ENCODE measurements at regions not wholly inside any gene's neighbourhood (a gene's known extent, or its start where the extent isn't known, plus 50 kb on each side); places are given as distances from the start of the nearest gene placed in this dataset.

DNA sequence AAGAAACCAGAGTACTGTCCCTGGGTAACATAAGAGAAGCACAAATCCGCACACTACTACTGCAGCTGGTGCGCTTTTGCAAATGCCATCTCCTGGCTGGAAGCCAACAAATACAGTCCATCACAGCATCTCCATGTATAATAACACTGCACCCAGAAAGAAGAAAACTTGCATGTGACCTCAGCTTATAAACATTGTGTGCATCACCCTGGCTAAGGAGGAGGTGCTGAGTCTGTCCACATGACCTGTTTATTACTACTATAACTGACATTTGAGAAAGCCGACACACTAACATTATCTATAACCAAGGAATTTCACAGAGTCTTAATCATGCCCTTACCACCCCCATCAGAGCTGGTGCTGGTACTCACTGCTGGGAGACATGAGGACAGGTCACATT lies 516.8 kb downstream of the CFAP47 start:
- intact Hi-C loops (cut with DNase I), result no loop called here
- no peak for DNase-seq (ENCODE audit: low spot score)

GRCh38 chrX:36443007-36443406 lies 523.5 kb downstream of the CFAP47 start:
- intact Hi-C loops (cut with DNase I), result loop anchor here in 1 of 2 donors (5.0 kb wide), 1 partner anchor 1371 kb away; no protein-coding TSS in a partner anchor
- DNase-seq (ENCODE audit: low spot score), result no peak

DNA sequence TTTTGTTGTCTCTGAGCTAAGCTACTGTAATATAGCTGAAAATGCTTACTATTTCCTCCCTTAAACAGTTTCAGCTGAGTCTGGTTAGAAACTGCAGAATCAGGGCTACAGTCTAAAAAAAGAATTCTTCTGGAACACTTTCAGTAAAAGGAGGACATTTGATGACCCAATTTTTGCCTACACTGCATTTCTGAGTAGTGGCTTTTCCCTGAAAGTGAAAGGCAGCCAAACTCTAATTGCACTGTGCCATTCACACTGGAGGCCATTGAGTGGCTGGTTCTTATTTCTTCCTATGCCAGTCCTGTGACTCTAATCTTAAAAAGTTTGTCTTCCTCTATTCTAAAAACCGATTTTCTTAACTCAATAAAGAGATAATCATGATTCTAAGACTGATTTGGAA lies 526.0 kb downstream of the CFAP47 start:
- no peak for DNase-seq (ENCODE audit: low spot score)
- intact Hi-C loops (cut with DNase I), result no loop called here

DNA sequence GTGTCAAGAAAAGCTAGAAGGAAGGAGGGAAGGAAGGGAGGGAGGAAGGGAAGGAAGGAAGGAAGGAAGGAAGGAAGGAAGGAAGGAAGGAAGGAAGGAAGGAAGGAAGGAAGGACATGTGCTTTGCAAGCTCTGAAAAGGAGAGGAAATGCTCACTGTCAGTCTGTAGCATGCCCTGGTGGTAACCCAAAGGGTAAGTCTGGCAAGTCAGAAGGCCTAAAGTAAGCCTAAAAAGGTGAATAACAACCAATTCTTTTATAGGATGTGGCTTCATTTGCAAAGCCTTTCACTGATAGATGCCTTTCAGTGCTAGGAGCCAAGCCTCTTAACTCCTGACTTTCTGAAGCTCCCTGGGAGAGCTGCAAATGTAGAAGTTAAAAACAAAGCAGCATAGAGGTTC lies 542.6 kb downstream of the CFAP47 start:
- DNase-seq (ENCODE audit: low spot score), result no peak
- intact Hi-C loops (cut with DNase I), result no loop called here

- intact Hi-C loops (cut with DNase I), result no loop called here
- DNase-seq (ENCODE audit: low spot score), result no peak
These were observed 527.6 kb upstream of the FAM47C start for GRCh38 chrX:36480441-36480990.

GRCh38 chrX:36501169-36501702 lies 506.9 kb upstream of the FAM47C start:
- intact Hi-C loops (cut with DNase I), result no loop called here

GRCh38 chrX:36504625-36505024 lies 503.5 kb upstream of the FAM47C start:
- no peak for DNase-seq (ENCODE audit: low spot score)
- intact Hi-C loops (cut with DNase I), result no loop called here

More at GRCh38 chrX:36501169-36501702, 506.9 kb upstream of the FAM47C start:
- no peak for DNase-seq (ENCODE audit: low spot score)

GRCh38 chrX:36508042-36508441 lies 500.1 kb upstream of the FAM47C start:
- no peak for DNase-seq (ENCODE audit: low spot score)
- intact Hi-C loops (cut with DNase I), result no loop called here

- intact Hi-C loops (cut with DNase I), result no loop called here
- DNase-seq (ENCODE audit: low spot score), result no peak
These were observed 497.4 kb upstream of the FAM47C start for GRCh38 chrX:36510736-36511135.

DNA sequence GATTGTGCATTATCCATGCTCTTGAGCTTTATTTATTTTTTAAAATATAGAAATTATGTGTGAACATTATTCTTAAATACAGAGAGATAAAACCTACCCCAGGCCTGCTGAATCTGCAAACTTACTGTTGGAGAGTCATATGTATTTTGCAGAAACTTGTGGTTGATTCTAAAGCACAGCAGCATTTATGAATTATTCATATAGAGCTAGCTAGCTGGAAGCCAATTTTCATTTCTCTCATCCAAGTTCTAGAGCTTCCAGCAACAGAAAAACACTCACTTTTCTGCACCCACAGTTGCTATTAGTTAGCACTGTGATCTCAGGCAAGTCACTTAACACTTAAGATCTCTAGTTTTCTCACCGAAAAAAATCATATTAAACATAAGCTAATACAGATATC lies 479.5 kb upstream of the FAM47C start:
- intact Hi-C loops (cut with DNase I), result no loop called here
- no peak for DNase-seq (ENCODE audit: low spot score)

- DNase-seq (ENCODE audit: low spot score), result no peak
- intact Hi-C loops (cut with DNase I), result no loop called here
These were observed 473.3 kb upstream of the FAM47C start for GRCh38 chrX:36534900-36535299.

DNA sequence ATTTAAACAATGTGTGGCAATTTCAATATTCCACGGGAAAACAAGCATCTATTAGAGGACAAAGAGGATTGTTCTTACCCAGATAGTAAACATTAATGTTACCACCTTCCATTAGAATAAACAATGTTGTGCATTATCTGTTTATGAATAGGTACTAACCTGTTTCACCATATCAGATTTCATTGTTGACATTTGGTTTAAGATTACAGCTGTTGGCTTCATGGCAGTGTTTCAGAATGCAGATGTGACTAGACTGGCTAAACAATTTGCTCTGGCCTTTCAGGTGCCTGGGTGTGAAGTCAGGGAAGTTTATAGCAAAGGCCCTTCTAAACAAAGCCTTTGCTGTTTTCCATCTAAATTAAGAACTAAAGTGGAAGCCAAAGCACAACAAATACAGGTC lies 464.7 kb upstream of the FAM47C start:
- DNase-seq (ENCODE audit: low spot score), result no peak
- intact Hi-C loops (cut with DNase I), result no loop called here

GRCh38 chrX:36562986-36563385 lies 445.2 kb upstream of the FAM47C start:
- no peak for DNase-seq (ENCODE audit: low spot score)
- intact Hi-C loops (cut with DNase I), result no loop called here

DNA sequence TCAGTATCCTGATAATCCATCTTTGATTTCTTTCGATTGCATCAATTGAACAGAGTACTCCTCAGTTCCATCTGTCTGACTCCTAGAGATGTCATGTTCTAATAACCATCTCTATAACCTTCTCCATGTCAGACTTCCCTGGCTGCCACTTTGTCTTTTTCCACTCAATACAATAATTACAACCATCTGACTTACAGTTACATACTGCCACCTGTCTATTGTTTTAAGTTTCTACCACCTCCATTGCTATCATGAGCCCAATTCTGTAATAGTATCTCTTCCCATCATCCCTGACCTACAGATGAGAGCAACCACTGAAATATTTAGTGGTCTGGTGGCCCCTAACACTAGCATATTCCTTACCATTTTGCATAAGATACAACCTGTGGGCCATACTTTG lies 439.2 kb upstream of the FAM47C start:
- intact Hi-C loops (cut with DNase I), result no loop called here
- DNase-seq (ENCODE audit: low spot score), result no peak

DNA sequence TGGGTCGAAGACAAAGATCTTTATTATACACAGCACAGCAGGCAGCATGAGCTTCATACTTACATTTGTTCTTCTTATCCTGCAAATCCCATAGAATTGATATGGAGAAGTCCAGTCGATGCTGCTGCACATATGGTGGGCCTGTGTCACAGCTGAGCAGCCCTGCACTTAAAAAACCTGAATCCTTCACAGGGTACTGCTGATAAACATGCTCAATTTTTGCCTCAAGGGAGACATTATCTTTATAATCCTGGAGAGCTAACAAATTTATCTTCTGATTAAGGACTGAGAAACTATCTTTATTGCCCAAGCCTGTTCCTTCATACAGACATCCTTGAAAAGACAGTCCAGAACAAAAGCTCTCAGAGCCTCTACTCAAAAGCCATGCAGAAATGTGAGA lies 434.4 kb upstream of the FAM47C start:
- DNase-seq (ENCODE audit: low spot score), result no peak
- intact Hi-C loops (cut with DNase I), result no loop called here

- intact Hi-C loops (cut with DNase I), result no loop called here
- DNase-seq (ENCODE audit: low spot score), result no peak
These were observed 432.5 kb upstream of the FAM47C start for GRCh38 chrX:36575670-36576069.

DNA sequence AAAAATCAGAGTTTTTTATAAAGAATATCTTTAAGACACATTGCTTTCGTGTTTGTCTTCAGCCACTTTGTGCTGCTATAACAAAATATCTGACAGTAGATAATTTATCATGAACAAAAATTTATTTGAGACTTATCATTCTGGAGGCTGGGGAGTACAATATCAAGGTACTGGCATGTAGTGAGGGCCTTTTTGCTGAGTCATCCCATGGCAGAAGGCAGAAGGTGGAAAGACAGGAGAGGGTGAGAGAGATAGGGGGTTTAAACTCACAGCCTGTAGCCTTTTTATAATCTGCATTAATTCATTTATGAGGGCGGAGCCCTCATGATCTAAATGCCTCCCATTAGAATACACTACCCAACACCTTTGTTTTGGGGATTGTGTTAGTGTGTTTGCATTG lies 431.2 kb upstream of the FAM47C start:
- intact Hi-C loops (cut with DNase I), result no loop called here
- no peak for DNase-seq (ENCODE audit: low spot score)

GRCh38 chrX:36581030-36581429 lies 427.1 kb upstream of the FAM47C start:
- intact Hi-C loops (cut with DNase I), result no loop called here
- no peak for DNase-seq (ENCODE audit: low spot score)

GRCh38 chrX:36583674-36584073 lies 424.5 kb upstream of the FAM47C start:
- no peak for DNase-seq (ENCODE audit: low spot score)
- intact Hi-C loops (cut with DNase I), result no loop called here

- intact Hi-C loops (cut with DNase I), result no loop called here
- no peak for DNase-seq (ENCODE audit: low spot score)
These were observed 398.3 kb upstream of the FAM47C start for GRCh38 chrX:36609616-36610585.

- intact Hi-C loops (cut with DNase I), result no loop called here
- no peak for DNase-seq (ENCODE audit: low spot score)
These were observed 381.3 kb upstream of the FAM47C start for GRCh38 chrX:36626898-36627297.
